ENCODE measurements at regions not wholly inside any gene's neighbourhood (a gene's known extent, or its start where the extent isn't known, plus 50 kb on each side); places are given as distances from the start of the nearest gene placed in this dataset.

- Mint-ChIP-seq H3K4me1 (ENCODE audit: low read depth, unreplicated experiment) (no peaks in the 10 kb centered on the region), H3K36me3 (ENCODE audit: low read depth, unreplicated experiment) (no peaks in the 10 kb centered on the region), H3K9me3 (ENCODE audit: unreplicated experiment) (peaks cover 16% of the 10 kb centered on the region), H3K4me3 (ENCODE audit: unreplicated experiment) (no peak overlapping the region), H3K27ac (ENCODE audit: unreplicated experiment) (no peak overlapping the region), H3K27me3 (ENCODE audit: low read depth, unreplicated experiment) (peaks cover 61% of the 10 kb centered on the region)
- Histone ChIP-seq H3K4me1 (ENCODE audit: insufficient read depth, low read length) (no peaks in the 10 kb centered on the region), H3K9me3 (ENCODE audit: insufficient read depth, low read depth, low read length) (no peaks in the 10 kb centered on the region), H3K9ac (ENCODE audit: low read length) (no peak overlapping the region), H3K36me3 (ENCODE audit: insufficient read depth, low read length) (no peaks in the 10 kb centered on the region), H2AFZ (ENCODE audit: low read depth, low read length) (no peak overlapping the region), H3K4me2 (ENCODE audit: low read length) (no peak overlapping the region), H3K79me2 (ENCODE audit: insufficient read depth, low read length) (no peaks in the 10 kb centered on the region), H3K27ac (ENCODE audit: low read depth, low read length) (no peak overlapping the region), H4K20me1 (ENCODE audit: insufficient read depth, low read length) (no peaks in the 10 kb centered on the region), H3K4me3 (ENCODE audit: insufficient read depth, low read depth, low read length) (no peak overlapping the region), H3K27me3 (ENCODE audit: insufficient read depth, low read length) (no peaks in the 10 kb centered on the region)
- FAIRE-seq (no peak), DNase-seq (ENCODE audit: low read depth) (no peak)
- TF ChIP-seq CTCF (IDR thresholded peaks at IDR 0.05; ENCODE audit: insufficient read depth, low read depth, low read length) (no peak), EZH2 (IDR thresholded peaks at IDR 0.05; ENCODE audit: insufficient read depth, low read length) (no peak)
Observed at GRCh38 chr22:35175392-35175791, 81.9 kb upstream of the HMGXB4 start.

- Mint-ChIP-seq H3K9me3 (ENCODE audit: unreplicated experiment) (peaks cover 18% of the 10 kb centered on the region), H3K4me3 (ENCODE audit: unreplicated experiment) (no peak overlapping the region), H3K27me3 (ENCODE audit: low read depth, unreplicated experiment) (peaks cover 40% of the 10 kb centered on the region), H3K36me3 (ENCODE audit: low read depth, unreplicated experiment) (no peaks in the 10 kb centered on the region), H3K4me1 (ENCODE audit: low read depth, unreplicated experiment) (no peaks in the 10 kb centered on the region), H3K27ac (ENCODE audit: unreplicated experiment) (no peak overlapping the region)
- H3K4me2 ChIP-seq (ENCODE audit: low read length) = no peak overlapping the region
- FAIRE-seq = no peak
- no peaks in the 10 kb centered on the region for H3K9me3 ChIP-seq (ENCODE audit: insufficient read depth, low read depth, low read length)
- H3K9ac ChIP-seq (ENCODE audit: low read length) = no peak overlapping the region
- H3K4me1 ChIP-seq (ENCODE audit: insufficient read depth, low read length) = no peaks in the 10 kb centered on the region
- TF ChIP-seq EZH2 (IDR thresholded peaks at IDR 0.05; ENCODE audit: insufficient read depth, low read length) = no peak
- no peak for TF ChIP-seq CTCF (IDR thresholded peaks at IDR 0.05; ENCODE audit: insufficient read depth, low read depth, low read length)
- no peaks in the 10 kb centered on the region for H3K79me2 ChIP-seq (ENCODE audit: insufficient read depth, low read length)
- H3K27ac ChIP-seq (ENCODE audit: low read depth, low read length) = no peak overlapping the region
- no peak overlapping the region for H3K4me3 ChIP-seq (ENCODE audit: insufficient read depth, low read depth, low read length)
- H4K20me1 ChIP-seq (ENCODE audit: insufficient read depth, low read length) = no peaks in the 10 kb centered on the region
- H3K36me3 ChIP-seq (ENCODE audit: insufficient read depth, low read length) = no peaks in the 10 kb centered on the region
- no peak for DNase-seq (ENCODE audit: low read depth)
- no peak overlapping the region for H2AFZ ChIP-seq (ENCODE audit: low read depth, low read length)
- H3K27me3 ChIP-seq (ENCODE audit: insufficient read depth, low read length) = no peaks in the 10 kb centered on the region
Observed at GRCh38 chr22:35177811-35178210, 79.5 kb upstream of the HMGXB4 start.

- Mint-ChIP-seq H3K27me3 (ENCODE audit: low read depth, unreplicated experiment) (peaks cover 34% of the 10 kb centered on the region), H3K4me3 (ENCODE audit: unreplicated experiment) (no peak overlapping the region), H3K9me3 (ENCODE audit: unreplicated experiment) (peaks cover 18% of the 10 kb centered on the region), H3K4me1 (ENCODE audit: low read depth, unreplicated experiment) (no peaks in the 10 kb centered on the region), H3K27ac (ENCODE audit: unreplicated experiment) (no peak overlapping the region), H3K36me3 (ENCODE audit: low read depth, unreplicated experiment) (no peaks in the 10 kb centered on the region)
- no peak overlapping the region for H3K4me3 ChIP-seq (ENCODE audit: insufficient read depth, low read depth, low read length)
- H3K4me2 ChIP-seq (ENCODE audit: low read length) = no peak overlapping the region
- H2AFZ ChIP-seq (ENCODE audit: low read depth, low read length) = no peak overlapping the region
- no peaks in the 10 kb centered on the region for H3K4me1 ChIP-seq (ENCODE audit: insufficient read depth, low read length)
- DNase-seq (ENCODE audit: low read depth) (no peak), FAIRE-seq (no peak)
- no peaks in the 10 kb centered on the region for H3K9me3 ChIP-seq (ENCODE audit: insufficient read depth, low read depth, low read length)
- no peaks in the 10 kb centered on the region for H3K36me3 ChIP-seq (ENCODE audit: insufficient read depth, low read length)
- H3K9ac ChIP-seq (ENCODE audit: low read length) = no peak overlapping the region
- no peaks in the 10 kb centered on the region for H3K27me3 ChIP-seq (ENCODE audit: insufficient read depth, low read length)
- H3K79me2 ChIP-seq (ENCODE audit: insufficient read depth, low read length) = no peaks in the 10 kb centered on the region
- no peak for TF ChIP-seq CTCF (IDR thresholded peaks at IDR 0.05; ENCODE audit: insufficient read depth, low read depth, low read length)
- TF ChIP-seq EZH2 (IDR thresholded peaks at IDR 0.05; ENCODE audit: insufficient read depth, low read length) = no peak
- no peak overlapping the region for H3K27ac ChIP-seq (ENCODE audit: low read depth, low read length)
- H4K20me1 ChIP-seq (ENCODE audit: insufficient read depth, low read length) = no peaks in the 10 kb centered on the region
Observed at GRCh38 chr22:35178446-35178845, 78.8 kb upstream of the HMGXB4 start.

Measured in astrocyte (in vitro differentiated cells and primary cell).